ENCODE measurements at regions not wholly inside any gene's neighbourhood (a gene's known extent, or its start where the extent isn't known, plus 50 kb on each side); places are given as distances from the start of the nearest gene placed in this dataset.

DNA sequence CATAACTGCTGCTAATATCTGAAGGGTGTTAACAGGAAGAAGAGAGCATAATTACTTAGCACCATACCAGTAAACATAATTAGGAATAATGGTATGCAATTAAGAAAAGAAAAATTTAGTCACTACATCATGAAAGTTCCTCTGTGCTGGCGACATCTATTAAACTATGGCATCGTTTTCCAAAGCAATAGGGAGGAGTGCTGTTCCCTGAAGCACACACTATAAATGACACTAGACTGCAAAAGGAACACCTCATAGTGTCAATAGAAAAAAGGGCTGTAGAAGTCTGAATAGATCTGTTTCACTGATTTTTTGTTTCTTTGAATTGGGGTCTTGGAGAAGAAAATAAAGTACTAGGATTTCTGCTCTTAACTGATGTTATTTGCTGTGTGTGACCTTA lies 773.6 kb upstream of the B3GALT2 start:
- no peak for TF ChIP-seq POLR2A (IDR thresholded peaks at IDR 0.05)
- TF ChIP-seq CTCF (IDR thresholded peaks at IDR 0.05): no peak
- TF ChIP-seq POLR2AphosphoS5 (IDR thresholded peaks at IDR 0.05): no peak
- TF ChIP-seq EP300 (IDR thresholded peaks at IDR 0.05): no peak
